Osteocyte (in vitro differentiated cells): ENCODE measurements at regions not wholly inside any gene's neighbourhood (a gene's known extent, or its start where the extent isn't known, plus 50 kb on each side); places are given as distances from the start of the nearest gene placed in this dataset.
"Not testable (repeated sequence)": the region's sequence is repeated elsewhere in the genome, so short reads cannot be mapped to it uniquely, and the experiment has no call there.

Experiments
- DNase-seq: peaks from one replicate; pipeline ENCODE4 v3.0.0; 2021; ENCODE audit warnings: mixed read lengths; ENCODE audit not compliant: unreplicated experiment; ENCODE audit errors: extremely low spot score
- H3K27ac Mint-ChIP-seq: one replicate; pipeline ENCODE4 v1.8.0; 2021; ENCODE audit warnings: mild to moderate bottlenecking, mixed read lengths; ENCODE audit not compliant: unreplicated experiment
- H3K27me3 Mint-ChIP-seq: one replicate; pipeline ENCODE4 v1.8.0; 2021; ENCODE audit warnings: mixed read lengths; ENCODE audit not compliant: unreplicated experiment
- H3K36me3 Mint-ChIP-seq: one replicate; pipeline ENCODE4 v1.8.0; 2021; ENCODE audit warnings: mixed read lengths; ENCODE audit not compliant: unreplicated experiment
- H3K4me1 Mint-ChIP-seq: one replicate; pipeline ENCODE4 v1.8.0; 2021; ENCODE audit warnings: mixed read lengths; ENCODE audit not compliant: unreplicated experiment
- H3K4me3 Mint-ChIP-seq: one replicate; pipeline ENCODE4 v1.8.0; 2021; ENCODE audit warnings: mild to moderate bottlenecking, moderate library complexity, mixed read lengths; ENCODE audit not compliant: unreplicated experiment
- H3K9me3 Mint-ChIP-seq: one replicate; pipeline ENCODE4 v1.8.0; 2021; ENCODE audit warnings: mixed read lengths; ENCODE audit not compliant: unreplicated experiment
- TF ChIP-seq, protein P1 (sequence below): fragments of 200-600 bp; sonication (generic); IDR thresholded peaks from 2 replicates; pipeline ENCODE4 v1.5.0; 2021; ENCODE audit warnings: antibody characterized with exemption, mild to moderate bottlenecking, moderate library complexity

DNA sequence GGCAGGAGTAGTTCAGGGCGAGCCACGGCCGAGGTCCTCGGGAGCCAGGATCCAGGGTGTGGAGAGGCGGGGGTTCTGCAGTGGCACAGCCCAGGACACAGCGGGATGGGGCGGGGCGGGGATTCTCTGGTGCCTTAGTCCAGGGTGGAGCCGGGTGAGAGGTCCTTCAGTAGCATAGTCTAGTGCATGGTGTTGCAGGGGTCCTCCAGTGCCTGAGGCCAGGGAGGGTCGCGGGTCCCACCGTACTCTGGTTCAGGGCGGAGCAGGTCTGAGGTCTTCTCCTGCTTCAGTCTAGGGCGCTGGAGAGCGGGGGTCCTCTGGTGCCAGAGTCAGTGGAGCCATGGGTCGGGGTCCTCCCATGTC is 131.1 kb downstream of the CCDC74A start:
- H3K27me3 Mint-ChIP-seq, result peaks cover 38% of the 10 kb centered on the region
- no peak overlapping the region for H3K4me3 Mint-ChIP-seq
- H3K9me3 Mint-ChIP-seq, result no peaks in the 10 kb centered on the region
- no peaks in the 10 kb centered on the region for H3K4me1 Mint-ChIP-seq
- no peak overlapping the region for H3K27ac Mint-ChIP-seq
- DNase-seq, result peak; percentile 81
- TF ChIP-seq, protein P1, sequence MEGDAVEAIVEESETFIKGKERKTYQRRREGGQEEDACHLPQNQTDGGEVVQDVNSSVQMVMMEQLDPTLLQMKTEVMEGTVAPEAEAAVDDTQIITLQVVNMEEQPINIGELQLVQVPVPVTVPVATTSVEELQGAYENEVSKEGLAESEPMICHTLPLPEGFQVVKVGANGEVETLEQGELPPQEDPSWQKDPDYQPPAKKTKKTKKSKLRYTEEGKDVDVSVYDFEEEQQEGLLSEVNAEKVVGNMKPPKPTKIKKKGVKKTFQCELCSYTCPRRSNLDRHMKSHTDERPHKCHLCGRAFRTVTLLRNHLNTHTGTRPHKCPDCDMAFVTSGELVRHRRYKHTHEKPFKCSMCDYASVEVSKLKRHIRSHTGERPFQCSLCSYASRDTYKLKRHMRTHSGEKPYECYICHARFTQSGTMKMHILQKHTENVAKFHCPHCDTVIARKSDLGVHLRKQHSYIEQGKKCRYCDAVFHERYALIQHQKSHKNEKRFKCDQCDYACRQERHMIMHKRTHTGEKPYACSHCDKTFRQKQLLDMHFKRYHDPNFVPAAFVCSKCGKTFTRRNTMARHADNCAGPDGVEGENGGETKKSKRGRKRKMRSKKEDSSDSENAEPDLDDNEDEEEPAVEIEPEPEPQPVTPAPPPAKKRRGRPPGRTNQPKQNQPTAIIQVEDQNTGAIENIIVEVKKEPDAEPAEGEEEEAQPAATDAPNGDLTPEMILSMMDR, result no peak
- no peaks in the 10 kb centered on the region for H3K36me3 Mint-ChIP-seq

DNA sequence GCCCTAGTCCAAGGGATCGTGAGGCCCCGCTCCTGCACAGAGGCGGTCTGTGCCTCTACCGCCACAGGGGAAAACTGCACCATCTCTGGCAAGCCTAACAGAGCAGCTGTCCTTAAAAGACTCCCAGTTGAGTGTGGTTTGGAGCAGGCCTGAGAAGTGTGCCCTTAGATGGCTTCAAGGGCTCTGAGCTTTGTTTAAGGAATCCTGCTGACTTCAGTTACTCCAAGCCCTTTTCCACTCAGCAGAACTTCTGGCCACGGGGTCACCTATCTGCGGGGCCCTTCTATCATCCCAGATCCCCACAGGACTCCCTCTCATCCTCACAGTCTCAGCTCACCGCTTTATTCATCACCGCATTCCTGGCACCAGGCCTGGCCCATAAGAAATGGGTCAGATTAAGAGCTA is 131.5 kb downstream of the CCDC74A start:
- Mint-ChIP-seq H3K9me3 (no peaks in the 10 kb centered on the region), H3K4me3 (no peak overlapping the region), H3K27ac (no peak overlapping the region), H3K27me3 (peaks cover 34% of the 10 kb centered on the region), H3K36me3 (no peaks in the 10 kb centered on the region), H3K4me1 (no peaks in the 10 kb centered on the region)
- no peak for DNase-seq
- TF ChIP-seq, protein P1, result no peak

DNA sequence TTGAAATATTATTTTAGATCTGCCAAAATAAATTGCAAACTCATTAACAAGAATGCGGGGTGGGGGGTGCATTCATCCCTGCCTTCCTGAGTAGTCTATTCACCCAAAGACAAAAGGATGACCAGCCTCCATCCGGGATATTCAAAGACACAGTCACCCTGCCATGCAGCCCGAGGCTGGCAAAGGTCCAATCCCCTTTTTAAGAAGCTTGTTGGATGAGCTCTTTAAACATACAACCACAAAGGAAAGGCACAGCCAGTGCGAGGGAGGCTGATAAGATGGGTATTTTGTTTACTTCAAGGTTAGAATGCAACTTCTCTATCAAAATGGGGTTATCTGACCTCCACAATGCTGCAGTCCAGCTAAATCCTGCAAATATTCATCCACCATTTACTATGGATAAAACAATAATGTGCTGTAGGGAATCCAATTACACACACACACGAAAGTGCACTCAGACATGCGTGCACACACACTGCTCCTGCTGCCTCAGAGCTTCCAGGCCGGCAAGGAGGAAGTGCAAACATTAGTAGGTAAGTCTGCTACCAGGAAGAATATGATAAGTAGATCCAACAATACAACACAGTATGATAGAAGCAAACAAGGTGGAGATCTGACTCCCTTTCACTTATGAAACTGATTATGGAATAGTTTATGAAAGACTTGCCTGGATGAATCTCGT is 133.6 kb downstream of the CCDC74A start:
- not testable (repeated sequence) for H3K4me1 Mint-ChIP-seq

DNA sequence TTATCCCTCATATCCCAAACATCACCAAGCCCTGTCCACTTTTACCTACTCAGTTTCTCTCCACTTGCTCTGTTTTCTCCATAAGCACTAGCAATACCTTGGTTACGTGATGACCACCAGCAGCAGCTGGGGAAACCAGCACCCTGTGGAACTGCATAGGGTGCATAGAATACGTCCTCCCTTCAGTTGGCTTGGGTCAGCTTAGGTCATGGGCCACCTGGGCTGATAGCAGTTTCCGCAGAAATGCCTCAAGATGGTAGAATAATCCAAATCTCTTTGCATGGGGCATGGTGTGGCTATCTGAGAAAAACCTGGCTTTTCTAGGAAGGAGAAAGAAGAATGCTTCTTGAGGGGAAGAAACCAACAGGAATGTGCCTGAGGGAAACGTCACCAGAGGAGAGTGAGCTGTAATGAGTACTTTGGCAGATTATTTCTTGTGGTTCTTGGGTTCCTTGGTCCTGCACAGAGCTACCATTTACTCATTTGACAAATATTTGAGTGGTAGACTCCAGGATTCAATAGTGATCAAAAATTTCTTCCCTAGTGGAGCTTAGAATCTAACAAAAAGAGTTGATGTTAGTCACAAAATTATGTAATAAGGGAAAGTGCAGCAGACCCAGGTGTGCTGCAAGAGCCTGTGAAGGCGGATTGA is 134.3 kb downstream of the CCDC74A start:
- DNase-seq, H3K36me3 Mint-ChIP-seq, H3K9me3 Mint-ChIP-seq, H3K4me3 Mint-ChIP-seq, H3K4me1 Mint-ChIP-seq, H3K27ac Mint-ChIP-seq: not testable (repeated sequence)
- H3K27me3 Mint-ChIP-seq, result peaks cover 17% of the 10 kb centered on the region

More for the DNA sequence above, 133.6 kb downstream of the CCDC74A start:
- DNase-seq, H3K27ac Mint-ChIP-seq, H3K9me3 Mint-ChIP-seq, H3K36me3 Mint-ChIP-seq, H3K4me3 Mint-ChIP-seq: not testable (repeated sequence)
- peaks cover 17% of the 10 kb centered on the region for H3K27me3 Mint-ChIP-seq

DNA sequence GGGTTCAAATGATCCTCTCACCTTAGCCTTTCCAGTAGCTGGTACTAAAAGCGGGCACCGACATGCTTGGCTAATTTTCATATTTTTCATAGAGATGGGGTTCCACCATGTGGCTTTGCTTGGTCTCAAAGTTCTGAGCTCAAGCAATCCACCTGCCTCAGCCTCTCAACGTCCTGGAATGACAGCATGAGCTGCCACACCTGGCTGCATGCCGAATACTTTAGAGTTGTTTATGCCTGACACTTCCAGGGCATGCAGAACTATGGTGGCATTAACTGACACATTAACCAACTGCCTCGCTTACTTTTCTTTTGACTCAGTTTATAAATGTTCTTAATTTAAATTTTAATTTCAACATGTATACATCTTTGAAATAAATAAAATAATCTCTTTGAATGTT is 135.8 kb downstream of the CCDC74A start:
- H3K9me3 Mint-ChIP-seq, H3K4me1 Mint-ChIP-seq: not testable (repeated sequence)
- peaks cover 17% of the 10 kb centered on the region for H3K27me3 Mint-ChIP-seq

DNA sequence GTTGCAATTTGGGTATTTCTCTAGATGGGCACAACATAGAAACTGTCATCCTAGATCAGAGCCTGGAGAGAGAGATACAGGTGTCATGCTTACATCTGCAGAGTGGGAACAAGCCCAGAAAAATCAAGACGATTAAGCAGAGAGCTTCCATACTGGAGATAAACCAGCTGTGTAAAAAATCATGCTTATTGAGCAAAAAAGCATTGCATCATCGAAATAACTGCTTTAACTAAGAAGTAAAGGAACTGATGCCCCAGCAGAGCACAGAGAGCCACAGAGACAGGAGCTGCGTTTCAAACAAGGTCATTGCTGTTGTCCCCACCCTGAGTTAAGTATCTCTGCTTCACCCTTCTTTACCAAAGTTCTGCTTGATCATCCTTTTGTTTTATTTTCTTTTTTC is 138.0 kb downstream of the CCDC74A start:
- peaks cover 17% of the 10 kb centered on the region for H3K27me3 Mint-ChIP-seq
- H3K4me1 Mint-ChIP-seq, H3K27ac Mint-ChIP-seq, H3K4me3 Mint-ChIP-seq, H3K36me3 Mint-ChIP-seq, DNase-seq, H3K9me3 Mint-ChIP-seq: not testable (repeated sequence)

More for the DNA sequence above, 135.8 kb downstream of the CCDC74A start:
- H3K4me3 Mint-ChIP-seq, H3K36me3 Mint-ChIP-seq, H3K27ac Mint-ChIP-seq, DNase-seq: not testable (repeated sequence)

DNA sequence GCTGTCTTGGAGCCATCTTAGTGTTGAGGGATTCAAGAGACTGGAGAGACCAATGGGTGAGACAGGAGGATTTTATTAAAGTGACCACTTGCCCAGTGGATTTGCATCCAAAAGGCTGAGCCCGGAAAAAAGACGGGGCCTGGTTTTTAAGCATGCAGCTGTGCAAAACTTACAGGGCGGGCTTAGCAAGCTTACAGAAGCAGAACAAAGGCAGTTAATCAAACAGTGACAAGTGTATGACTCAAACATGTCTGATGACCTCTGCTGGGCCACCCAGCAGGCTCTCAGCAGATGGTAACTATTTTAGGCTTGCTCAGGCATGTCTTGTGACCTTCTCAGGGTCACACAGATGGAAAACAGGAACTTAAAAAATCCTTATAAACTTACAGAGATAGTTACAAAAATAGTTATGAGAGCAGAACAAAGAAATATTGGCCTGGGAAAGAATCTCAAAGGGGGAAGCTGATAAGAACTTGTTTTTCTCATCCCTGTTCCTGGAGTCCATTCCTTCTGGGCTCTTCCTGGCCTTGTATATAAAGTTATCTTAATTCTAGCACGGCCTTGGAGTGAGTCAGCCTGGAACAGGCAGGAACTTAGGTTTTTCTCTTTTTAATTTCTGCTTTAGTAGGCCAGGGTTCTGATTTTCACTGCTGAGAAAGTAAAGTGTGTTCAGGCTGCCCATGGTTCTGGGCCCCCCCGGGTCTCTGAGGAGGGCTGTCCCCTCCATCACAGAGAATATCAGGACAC is 141.3 kb downstream of the CCDC74A start:
- H3K27ac Mint-ChIP-seq, H3K4me1 Mint-ChIP-seq, H3K27me3 Mint-ChIP-seq, H3K36me3 Mint-ChIP-seq, DNase-seq, H3K9me3 Mint-ChIP-seq, H3K4me3 Mint-ChIP-seq: not testable (repeated sequence)

DNA sequence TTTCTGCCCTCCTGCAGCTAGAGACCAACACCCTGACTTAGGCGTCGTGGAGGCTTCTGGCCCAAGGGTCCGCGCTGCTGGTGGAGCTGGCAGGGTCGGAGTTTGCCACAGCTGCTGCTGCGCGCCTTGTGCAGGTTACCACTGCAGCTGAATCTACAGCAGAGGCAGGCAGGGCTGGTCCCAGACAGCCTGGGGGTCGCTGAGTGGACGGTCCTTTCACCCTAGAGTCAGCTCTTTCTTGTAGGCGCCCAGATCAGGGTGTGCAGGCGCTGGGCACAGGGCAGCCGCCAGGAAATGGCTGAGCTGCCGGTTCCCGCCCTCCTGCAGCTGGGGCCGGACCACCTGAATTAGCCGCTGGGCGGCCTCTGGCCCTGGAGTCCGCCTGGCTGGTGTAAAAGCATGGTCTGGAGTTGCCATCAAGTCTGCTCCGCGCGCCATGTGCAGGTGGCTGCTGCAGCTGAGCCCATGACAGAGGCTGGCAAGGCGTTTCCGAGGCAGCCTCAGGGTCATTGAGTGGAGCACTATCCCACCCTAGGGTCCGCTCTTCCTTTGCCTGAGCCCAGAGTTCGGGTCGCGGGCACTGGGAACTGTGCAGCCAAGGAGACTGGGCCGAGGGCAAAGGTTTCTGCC is 144.3 kb downstream of the CCDC74A start:
- peaks cover 15% of the 10 kb centered on the region for H3K4me1 Mint-ChIP-seq
- H3K36me3 Mint-ChIP-seq, H3K9me3 Mint-ChIP-seq, H3K4me3 Mint-ChIP-seq, DNase-seq, H3K27ac Mint-ChIP-seq, H3K27me3 Mint-ChIP-seq: not testable (repeated sequence)
